ENCODE measurements at regions not wholly inside any gene's neighbourhood (a gene's known extent, or its start where the extent isn't known, plus 50 kb on each side); places are given as distances from the start of the nearest gene placed in this dataset.

DNA sequence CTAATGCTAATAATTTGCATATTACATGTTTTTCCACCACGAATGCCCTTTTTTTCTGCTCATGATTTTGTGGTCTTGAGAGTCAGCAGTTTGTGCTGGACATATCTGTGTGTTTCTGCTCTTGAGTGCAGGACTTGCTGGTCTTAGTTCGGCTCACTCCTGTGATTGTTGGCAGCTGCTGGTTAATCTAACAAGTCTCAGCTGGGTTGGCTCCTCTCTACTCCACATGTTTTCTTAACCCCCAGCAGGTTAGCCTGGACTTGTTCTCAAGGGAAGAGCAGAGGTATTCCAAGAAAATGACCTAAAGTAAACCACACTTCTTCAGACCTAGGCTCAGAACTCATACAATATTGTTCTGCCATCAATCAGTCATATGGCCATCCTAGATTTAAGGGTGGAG is 1238.9 kb downstream of the XPNPEP1 start:
- TF ChIP-seq CTCF (conservative IDR thresholded peaks at IDR 0.05; ENCODE audit: low read depth, low read length) (no peak), EZH2phosphoT487 (IDR thresholded peaks at IDR 0.05; ENCODE audit: borderline replicate concordance, low read length) (no peak), EZH2 (IDR thresholded peaks at IDR 0.05; ENCODE audit: low read length, unreplicated experiment) (no peak)
